ENCODE measurements at regions not wholly inside any gene's neighbourhood (a gene's known extent, or its start where the extent isn't known, plus 50 kb on each side); places are given as distances from the start of the nearest gene placed in this dataset.

- Histone ChIP-seq H3K4me2 (ENCODE audit: control insufficient read depth, insufficient read depth) (no peak overlapping the region), H3K9me3 (replicated peaks; ENCODE audit: control insufficient read depth, insufficient read depth, low read length) (no peaks in the 10 kb centered on the region), H4K20me1 (ENCODE audit: control insufficient read depth, insufficient read depth) (no peaks in the 10 kb centered on the region), H3K27me3 (replicated peaks in 1 of 2; ENCODE audit: control insufficient read depth in 2 of 2, insufficient read depth in 2 of 2, low read length in 1 of 2) (no peaks in the 10 kb centered on the region; a peak in 3 of 4 replicates), H3K79me2 (ENCODE audit: control insufficient read depth, insufficient read depth, low read length) (no peaks in the 10 kb centered on the region), H3K4me1 (ENCODE audit: control insufficient read depth, insufficient read depth, low read length) (no peaks in the 10 kb centered on the region), H3K36me3 (ENCODE audit: control insufficient read depth in 2 of 2, insufficient read depth in 2 of 2, low read length in 1 of 2) (no peaks in the 10 kb centered on the region), H2AFZ (ENCODE audit: control insufficient read depth, low read depth, low read length) (no peak overlapping the region), H3K27ac (ENCODE audit: control insufficient read depth, insufficient read depth) (no peak overlapping the region), H3K4me3 (no peak overlapping the region), H3K9ac (ENCODE audit: control insufficient read depth, insufficient read depth, low read length) (no peak overlapping the region)
- no TSS peak for BruUV-seq (replicated peaks)
- POLR2A ChIA-PET, result no interaction called here
- WGBS (ENCODE audit: insufficient coverage, insufficient replicate concordance, low lambda C conversion rate, missing lambda C conversion rate), result 6% methylated on average over 6 of the region's 6 CpGs
- no peak for ATAC-seq
- RAD21 ChIA-PET (ENCODE audit: unreplicated experiment), result no interaction called here
- no peak for DNase-seq (ENCODE audit: low read depth, low spot score)
- CTCF ChIA-PET, result no interaction called here
- TF ChIP-seq PAX8 (IDR thresholded peaks at IDR 0.05) (no peak), MXI1 (IDR thresholded peaks at IDR 0.05; ENCODE audit: low read depth, low read length) (no peak), RB1 (IDR thresholded peaks at IDR 0.05; ENCODE audit: borderline replicate concordance) (no peak), YY1 (IDR thresholded peaks at IDR 0.05; ENCODE audit: low read depth, low read length) (no peak), ZNF217 (IDR thresholded peaks at IDR 0.05) (no peak), BACH1 (IDR thresholded peaks at IDR 0.05; ENCODE audit: borderline replicate concordance) (no peak), SP1 (IDR thresholded peaks at IDR 0.05; ENCODE audit: low read depth, low read length) (no peak), PKNOX1 (IDR thresholded peaks at IDR 0.05) (no peak), POLR2AphosphoS5 (IDR thresholded peaks at IDR 0.05; ENCODE audit: low read length) (no peak), ZBTB33 (IDR thresholded peaks at IDR 0.05) (no peak), ETV6 (conservative IDR thresholded peaks at IDR 0.05 in 1 of 2, IDR thresholded peaks at IDR 0.05 in 1 of 2; ENCODE audit: borderline replicate concordance in 1 of 2, low read depth in 1 of 2) (no peak), RBBP5 (conservative IDR thresholded peaks at IDR 0.05) (no peak), TCF7 (IDR thresholded peaks at IDR 0.05; ENCODE audit: borderline replicate concordance) (no peak), JUND (IDR thresholded peaks at IDR 0.05; ENCODE audit: low read depth, low read length) (no peak), MEF2B (IDR thresholded peaks at IDR 0.05; ENCODE audit: partially characterized antibody, poor library complexity, severe bottlenecking) (no peak), RAD51 (IDR thresholded peaks at IDR 0.05) (no peak), PAX5 (IDR thresholded peaks at IDR 0.05; ENCODE audit: borderline replicate concordance, low read depth, low read length) (no peak)
- in situ Hi-C loops (cut with MboI) (no loop called here), intact Hi-C loops (cut with micrococcal nuclease; ENCODE audit: unreplicated experiment) (no loop called here)
- FAIRE-seq, result no peak
- SMC1A ChIA-PET (ENCODE audit: uncharacterized antibody, unreplicated experiment), result no interaction called here
These were observed 203.6 kb downstream of the NUAK1 start for GRCh38 chr12:105935106-105935505.
